NT2/D1 (cell line): ENCODE measurements at regions not wholly inside any gene's neighbourhood (a gene's known extent, or its start where the extent isn't known, plus 50 kb on each side); places are given as distances from the start of the nearest gene placed in this dataset.

Source experiments
- SUZ12 ChIP-seq: IDR thresholded peaks from 2 replicates; pipeline ENCODE4 v1.6.1; 2011; ENCODE audit not compliant: insufficient read length, insufficient read depth; ENCODE audit errors: extremely low read depth
- ZNF274 ChIP-seq: IDR thresholded peaks from 2 replicates; pipeline ENCODE4 v1.6.1; 2011; ENCODE audit warnings: mild to moderate bottlenecking, low read depth, low read length

DNA sequence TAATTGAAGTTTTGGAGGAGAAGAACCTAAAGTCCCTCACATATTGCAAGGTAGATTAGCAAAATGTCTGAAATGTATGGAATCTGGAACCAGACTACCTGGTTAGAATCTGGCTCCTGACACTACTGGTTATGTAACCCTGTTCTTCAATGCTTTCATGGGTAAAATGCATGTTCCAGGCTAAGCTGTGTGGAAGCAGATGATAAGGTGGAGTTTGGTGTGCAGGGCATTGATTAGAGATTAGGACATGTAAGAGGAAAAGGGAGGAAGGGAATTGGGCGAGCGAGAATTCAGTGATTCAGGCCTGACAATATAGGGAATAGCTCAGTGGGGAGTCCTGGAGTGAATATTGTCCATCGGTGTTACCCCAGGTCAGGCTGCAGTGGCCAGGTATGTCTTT, 165.8 kb upstream of the SFRP2 start:
- no peak for TF ChIP-seq ZNF274
- TF ChIP-seq SUZ12: no peak
